Fibroblast of lung (primary cell): ENCODE measurements at regions not wholly inside any gene's neighbourhood (a gene's known extent, or its start where the extent isn't known, plus 50 kb on each side); places are given as distances from the start of the nearest gene placed in this dataset.

Experiments used
- DNase-seq, 2 donors: peaks; one replicate each; pipeline versions ENCODE4 v3.0.0 to v3.0.0-alpha.2; 2010; ENCODE audit warnings: low read depth in 2 of 2
- H2AFZ ChIP-seq: 2 replicates; pipeline ENCODE4 v1.5.1; 2012; ENCODE audit warnings: low read length, control low read depth, inconsistent platforms
- H3K27ac ChIP-seq: 2 replicates; pipeline ENCODE4 v1.5.1; 2011; ENCODE audit warnings: low read length, control low read depth; ENCODE audit not compliant: insufficient read depth
- H3K27me3 ChIP-seq: 2 replicates; pipeline ENCODE4 v1.5.1; 2011; ENCODE audit warnings: mild to moderate bottlenecking, low read length; ENCODE audit not compliant: control insufficient read depth, insufficient read depth
- H3K36me3 ChIP-seq: 2 replicates; pipeline ENCODE4 v1.5.1; 2011; ENCODE audit warnings: low read length; ENCODE audit not compliant: control insufficient read depth, insufficient read depth
- H3K4me1 ChIP-seq: 2 replicates; pipeline ENCODE4 v1.5.1; 2011; ENCODE audit warnings: low read length; ENCODE audit not compliant: control insufficient read depth, insufficient read depth; ENCODE audit errors: extremely low read depth
- H3K4me2 ChIP-seq: 2 replicates; pipeline ENCODE4 v1.5.1; 2011; ENCODE audit warnings: low read length, control low read depth; ENCODE audit not compliant: insufficient read depth; ENCODE audit errors: extremely low read depth
- H3K4me3 ChIP-seq, 4 experiments: fragments of 200-600 bp in 1 of 4; sonication (generic) in 1 of 4; replicated peaks in 1 of 4; 2 replicates each; pipeline ENCODE4 v1.5.1; 2011 to 2016; ENCODE audit warnings: low read length in 4 of 4, low read depth in 3 of 4, mild to moderate bottlenecking in 3 of 4, control low read depth in 2 of 4, inconsistent platforms in 1 of 4, mixed read lengths in 1 of 4; ENCODE audit not compliant: insufficient read depth in 1 of 4; ENCODE audit errors: control extremely low read depth in 1 of 4
- H3K79me2 ChIP-seq: 2 replicates; pipeline ENCODE4 v1.5.1; 2012; ENCODE audit warnings: mild to moderate bottlenecking, low read length, inconsistent platforms; ENCODE audit not compliant: control insufficient read depth, insufficient read depth
- H3K9ac ChIP-seq: 2 replicates; pipeline ENCODE4 v1.5.1; 2011; ENCODE audit warnings: mild to moderate bottlenecking, low read length, control low read depth; ENCODE audit not compliant: insufficient read depth
- H3K9me3 ChIP-seq: 2 replicates; pipeline ENCODE4 v1.5.1; 2012; ENCODE audit warnings: low read depth, low read length; ENCODE audit not compliant: control insufficient read depth, insufficient read depth
- H4K20me1 ChIP-seq: 2 replicates; pipeline ENCODE4 v1.5.1; 2011; ENCODE audit warnings: low read length; ENCODE audit not compliant: control insufficient read depth, insufficient read depth; ENCODE audit errors: extremely low read depth
- CTCF ChIP-seq, 2 donors: IDR thresholded peaks in 1 of 2; conservative IDR thresholded peaks in 1 of 2; 1 replicate in 1 of 2; 2 replicates in 1 of 2; pipeline ENCODE4 v1.5.1; 2011 to 2012; ENCODE audit warnings: low read length in 2 of 2, control low read depth in 1 of 2, inconsistent platforms in 1 of 2, low read depth in 1 of 2, mild to moderate bottlenecking in 1 of 2
- EZH2 ChIP-seq: IDR thresholded peaks from 2 replicates; pipeline ENCODE4 v1.5.1; 2012; ENCODE audit warnings: low read length, control low read depth, mild to moderate bottlenecking; ENCODE audit errors: missing control alignments

- no peaks in the 10 kb centered on the region for H3K36me3 ChIP-seq
- H3K4me2 ChIP-seq: no peak overlapping the region
- no peak for TF ChIP-seq EZH2
- no peak overlapping the region for H3K4me3 ChIP-seq
- H3K27me3 ChIP-seq: no peaks in the 10 kb centered on the region
- no peaks in the 10 kb centered on the region for H4K20me1 ChIP-seq
- no peak overlapping the region for H3K9ac ChIP-seq
- H2AFZ ChIP-seq: no peak overlapping the region
- peaks cover 17% of the 10 kb centered on the region for H3K79me2 ChIP-seq
- peak overlapping the region; percentile 86 for H3K27ac ChIP-seq
- H3K4me1 ChIP-seq: peaks cover 28% of the 10 kb centered on the region
- DNase-seq: no peak
- H3K9me3 ChIP-seq: no peaks in the 10 kb centered on the region
Measured at GRCh38 chr2:46825231-46825938, 90.2 kb downstream of the MCFD2 start.

GRCh38 chr2:46824611-46825010 is 91.0 kb downstream of the MCFD2 start:
- Histone ChIP-seq H3K79me2 (peaks cover 17% of the 10 kb centered on the region), H3K4me1 (peaks cover 28% of the 10 kb centered on the region), H3K9ac (no peak overlapping the region), H3K9me3 (no peaks in the 10 kb centered on the region), H4K20me1 (no peaks in the 10 kb centered on the region), H3K27me3 (no peaks in the 10 kb centered on the region), H3K27ac (no peak overlapping the region), H3K4me3 (no peak overlapping the region), H3K4me2 (no peak overlapping the region), H2AFZ (no peak overlapping the region), H3K36me3 (no peaks in the 10 kb centered on the region)
- no peak for DNase-seq
- no peak for TF ChIP-seq CTCF (conservative IDR thresholded peaks at IDR 0.05 in 1 of 2, IDR thresholded peaks at IDR 0.05 in 1 of 2; ENCODE audit: low read depth in 1 of 2, low read length in 2 of 2)
- TF ChIP-seq EZH2: no peak

GRCh38 chr2:46821600-46821999 is 94.0 kb downstream of the MCFD2 start:
- H3K27ac ChIP-seq: no peak overlapping the region
- TF ChIP-seq CTCF (conservative IDR thresholded peaks at IDR 0.05 in 1 of 2, IDR thresholded peaks at IDR 0.05 in 1 of 2; ENCODE audit: low read depth in 1 of 2, low read length in 2 of 2) (no peak), EZH2 (no peak)

More at GRCh38 chr2:46821600-46821999, 94.0 kb downstream of the MCFD2 start:
- Histone ChIP-seq H4K20me1 (no peaks in the 10 kb centered on the region), H3K4me1 (peaks cover 8% of the 10 kb centered on the region), H3K4me3 (no peak overlapping the region), H3K36me3 (no peaks in the 10 kb centered on the region), H2AFZ (no peak overlapping the region), H3K9ac (no peak overlapping the region), H3K4me2 (no peak overlapping the region), H3K9me3 (no peaks in the 10 kb centered on the region), H3K79me2 (no peaks in the 10 kb centered on the region), H3K27me3 (no peaks in the 10 kb centered on the region)
- no peak for DNase-seq
